Mesenchymal stem cell (in vitro differentiated cells and primary cell): ENCODE measurements at regions not wholly inside any gene's neighbourhood (a gene's known extent, or its start where the extent isn't known, plus 50 kb on each side); places are given as distances from the start of the nearest gene placed in this dataset.

Experiments used
- DNase-seq: peaks from one replicate; pipeline ENCODE4 v3.0.0-alpha.2; 2013
- H2AFZ ChIP-seq: one replicate; pipeline ENCODE4 v1.6.1; 2013; ENCODE audit warnings: low read depth, mild to moderate bottlenecking, control low read depth, inconsistent platforms, low read length, moderate library complexity
- H2AK5ac ChIP-seq: 2 replicates; pipeline ENCODE4 v1.6.1; 2013; ENCODE audit warnings: low read length, moderate library complexity, mild to moderate bottlenecking, inconsistent platforms; ENCODE audit not compliant: severe bottlenecking
- H2BK120ac ChIP-seq: one replicate; pipeline ENCODE4 v1.6.1; 2013; ENCODE audit warnings: low read depth, mild to moderate bottlenecking, inconsistent platforms, low read length, moderate library complexity
- H2BK12ac ChIP-seq, 2 experiments: one replicate each; pipeline ENCODE4 v1.6.1; 2013; ENCODE audit warnings: inconsistent platforms in 2 of 2, low read length in 2 of 2, mild to moderate bottlenecking in 2 of 2, moderate library complexity in 2 of 2, control low read depth in 1 of 2
- H2BK15ac ChIP-seq: one replicate; pipeline ENCODE4 v1.6.1; 2013; ENCODE audit warnings: mild to moderate bottlenecking, low read depth, inconsistent platforms; ENCODE audit not compliant: poor library complexity, severe bottlenecking
- H2BK5ac ChIP-seq: 2 replicates; pipeline ENCODE4 v1.6.1; 2013; ENCODE audit warnings: low read depth, mild to moderate bottlenecking, low read length, control low read depth, inconsistent platforms; ENCODE audit not compliant: poor library complexity, severe bottlenecking
- H3K14ac ChIP-seq, 2 experiments: one replicate each; pipeline ENCODE4 v1.6.1; 2013; ENCODE audit warnings: inconsistent platforms in 2 of 2, low read length in 2 of 2, control low read depth in 1 of 2, mild to moderate bottlenecking in 1 of 2, moderate library complexity in 1 of 2
- H3K18ac ChIP-seq, 2 experiments: one replicate each; pipeline ENCODE4 v1.6.1; 2013; ENCODE audit warnings: inconsistent platforms in 2 of 2, low read length in 2 of 2, control low read depth in 1 of 2, low read depth in 1 of 2, mild to moderate bottlenecking in 1 of 2
- H3K23ac ChIP-seq, 2 experiments: one replicate each; pipeline ENCODE4 v1.6.1; 2013; ENCODE audit warnings: inconsistent platforms in 2 of 2, low read length in 2 of 2, mild to moderate bottlenecking in 2 of 2, moderate library complexity in 2 of 2, control low read depth in 1 of 2
- H3K27ac ChIP-seq: 2 replicates; pipeline ENCODE4 v1.5.1; 2013; ENCODE audit warnings: mild to moderate bottlenecking, moderate library complexity, low read length, control low read depth, inconsistent platforms; ENCODE audit not compliant: poor library complexity, severe bottlenecking
- H3K27me3 ChIP-seq, 2 experiments: 2 replicates each; pipeline versions ENCODE4 v1.6.1 to v1.7.0; 2013; ENCODE audit warnings: low read length in 2 of 2, mild to moderate bottlenecking in 2 of 2, moderate library complexity in 2 of 2, control low read depth in 1 of 2, inconsistent platforms in 1 of 2; ENCODE audit not compliant: control insufficient read depth in 1 of 2, insufficient read depth in 1 of 2
- H3K36me3 ChIP-seq, 2 experiments: 2 replicates each; pipeline versions ENCODE4 v1.6.1 to v1.7.0; 2013; ENCODE audit warnings: low read length in 2 of 2, control low read depth in 1 of 2, inconsistent platforms in 1 of 2, low read depth in 1 of 2, mild to moderate bottlenecking in 1 of 2; ENCODE audit not compliant: insufficient read depth in 2 of 2, control insufficient read depth in 1 of 2
- H3K4ac ChIP-seq, 2 experiments: one replicate each; pipeline ENCODE4 v1.6.1; 2013; ENCODE audit warnings: inconsistent platforms in 2 of 2, low read length in 2 of 2, mild to moderate bottlenecking in 2 of 2, moderate library complexity in 2 of 2, control low read depth in 1 of 2, low read depth in 1 of 2
- H3K4me1 ChIP-seq: 2 replicates; pipeline ENCODE4 v1.6.1; 2013; ENCODE audit warnings: low read depth, low read length, control low read depth; ENCODE audit not compliant: control insufficient read depth, insufficient read depth
- H3K4me2 ChIP-seq: 2 replicates; pipeline ENCODE4 v1.6.1; 2013; ENCODE audit warnings: low read length, mild to moderate bottlenecking, inconsistent platforms; ENCODE audit not compliant: poor library complexity, severe bottlenecking
- H3K4me3 ChIP-seq, 2 experiments: 2 replicates each; pipeline versions ENCODE4 v1.5.1 to v1.7.0; 2013; ENCODE audit warnings: low read length in 2 of 2, mild to moderate bottlenecking in 2 of 2, control low read depth in 1 of 2, low read depth in 1 of 2; ENCODE audit not compliant: insufficient read depth in 1 of 2
- H3K79me1 ChIP-seq: replicated peaks from 2 replicates; pipeline ENCODE4 v1.6.1; 2013; ENCODE audit warnings: mild to moderate bottlenecking, control low read depth, low read length, inconsistent platforms; ENCODE audit not compliant: poor library complexity, severe bottlenecking
- H3K9ac ChIP-seq: 2 replicates; pipeline ENCODE4 v1.7.0; 2013; ENCODE audit warnings: mild to moderate bottlenecking, low read length, moderate library complexity
- H3K9me3 ChIP-seq: 2 replicates; pipeline ENCODE4 v1.7.0; 2013; ENCODE audit warnings: mild to moderate bottlenecking, low read length; ENCODE audit not compliant: control insufficient read depth
- H4K8ac ChIP-seq: one replicate; pipeline ENCODE4 v1.6.1; 2013; ENCODE audit warnings: inconsistent platforms, mild to moderate bottlenecking, low read length, moderate library complexity
- H4K91ac ChIP-seq: one replicate; pipeline ENCODE4 v1.6.1; 2013; ENCODE audit warnings: mild to moderate bottlenecking, low read length, inconsistent platforms
- WGBS: methylation state at CpG from one replicate; pipeline ENCODE4 v1.1.7; 2013; ENCODE audit warnings: mixed read lengths; 5-methylcytosine and 5-hydroxymethylcytosine counted together

DNA sequence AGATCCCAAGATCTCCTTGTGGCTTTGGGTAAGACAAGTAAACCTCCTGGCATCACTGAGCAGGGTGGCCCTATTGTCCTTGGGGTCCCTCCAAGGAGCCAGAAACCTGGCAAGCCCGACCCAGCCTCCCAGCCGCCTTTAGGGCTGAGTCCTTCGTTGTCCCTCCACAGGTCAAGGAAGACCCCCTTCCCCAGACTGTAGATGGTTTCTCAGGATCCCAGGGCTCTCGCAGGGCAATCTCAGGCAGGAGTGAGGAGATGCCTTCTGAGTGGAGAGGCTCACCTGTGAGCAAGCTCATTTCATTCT is 71.6 kb upstream of the CSF3R start:
- no peak overlapping the region for H2AFZ ChIP-seq
- no peak overlapping the region for H2BK5ac ChIP-seq
- no peak overlapping the region for H3K27ac ChIP-seq
- no peak overlapping the region for H2BK15ac ChIP-seq
- H3K4me1 ChIP-seq = no peaks in the 10 kb centered on the region
- no peak overlapping the region for H3K4ac ChIP-seq
- no peak overlapping the region for H2AK5ac ChIP-seq
- H2BK12ac ChIP-seq = no peak overlapping the region
- no peaks in the 10 kb centered on the region for H3K36me3 ChIP-seq
- H2BK120ac ChIP-seq = no peak overlapping the region
- H3K9ac ChIP-seq = no peak overlapping the region
- no peak overlapping the region for H4K91ac ChIP-seq
- no peaks in the 10 kb centered on the region for H3K79me1 ChIP-seq
- H4K8ac ChIP-seq = no peak overlapping the region
- H3K9me3 ChIP-seq = no peaks in the 10 kb centered on the region
- H3K14ac ChIP-seq = no peak overlapping the region
- peaks cover 23 to 76% of the 10 kb centered on the region in 2 experiments for H3K27me3 ChIP-seq
- no peak overlapping the region for H3K4me2 ChIP-seq
- no peak for DNase-seq
- H3K4me3 ChIP-seq = no peak overlapping the region
- H3K18ac ChIP-seq = no peak overlapping the region
- no peak overlapping the region for H3K23ac ChIP-seq
- 82% methylated on average over 4 of the region's 4 CpGs for WGBS

DNA sequence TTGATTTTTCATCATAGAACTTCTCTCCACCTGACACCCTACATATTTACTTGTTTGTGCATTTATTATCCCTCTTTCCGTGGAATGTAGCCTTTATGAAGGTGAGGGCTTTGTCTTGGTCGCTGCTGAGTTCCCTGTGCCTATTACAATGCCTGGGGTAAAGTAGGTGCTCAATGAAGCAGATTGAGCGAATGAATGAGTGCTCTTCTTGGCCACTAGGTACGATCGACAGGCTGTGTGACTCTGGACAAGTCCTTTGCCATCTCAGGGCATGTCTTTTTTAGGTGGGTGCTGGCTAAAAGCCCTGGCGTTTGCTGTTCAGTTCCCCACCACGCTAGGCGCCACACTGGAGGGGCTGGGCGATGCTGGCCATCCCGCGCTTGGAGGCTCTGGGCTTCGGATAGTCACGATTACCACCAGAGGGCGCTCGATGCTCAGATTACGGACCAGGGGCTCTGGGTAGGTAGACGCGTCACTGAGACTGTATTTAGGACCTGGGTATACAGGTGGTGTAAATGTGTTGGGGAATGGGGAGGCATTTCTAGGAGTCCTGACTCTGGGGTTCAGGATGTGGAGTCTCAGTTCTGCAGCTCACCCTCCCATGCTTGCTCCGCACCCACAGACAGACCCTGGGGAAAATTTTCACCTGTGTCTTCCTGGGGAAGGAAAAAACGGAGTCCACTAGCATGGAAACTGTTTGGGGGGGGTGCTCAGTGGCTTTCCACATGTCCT is 71.0 kb upstream of the CSF3R start:
- Histone ChIP-seq H3K18ac (no peak overlapping the region), H3K4me1 (no peaks in the 10 kb centered on the region), H3K4ac (no peak overlapping the region), H2BK120ac (no peak overlapping the region), H3K4me2 (no peak overlapping the region), H3K9me3 (no peaks in the 10 kb centered on the region), H3K79me1 (no peaks in the 10 kb centered on the region), H2BK15ac (no peak overlapping the region), H4K91ac (no peak overlapping the region), H2BK5ac (no peak overlapping the region), H3K27me3 (peaks cover 23 to 71% of the 10 kb centered on the region in 2 experiments), H2AK5ac (no peak overlapping the region), H3K9ac (no peak overlapping the region), H3K4me3 (no peak overlapping the region), H4K8ac (no peak overlapping the region), H2AFZ (no peak overlapping the region), H3K27ac (no peak overlapping the region), H3K36me3 (no peaks in the 10 kb centered on the region), H3K23ac (no peak overlapping the region), H2BK12ac (no peak overlapping the region), H3K14ac (no peak overlapping the region)
- WGBS = 12% methylated on average over 20 of the region's 20 CpGs
- DNase-seq = peak; percentile 51

DNA sequence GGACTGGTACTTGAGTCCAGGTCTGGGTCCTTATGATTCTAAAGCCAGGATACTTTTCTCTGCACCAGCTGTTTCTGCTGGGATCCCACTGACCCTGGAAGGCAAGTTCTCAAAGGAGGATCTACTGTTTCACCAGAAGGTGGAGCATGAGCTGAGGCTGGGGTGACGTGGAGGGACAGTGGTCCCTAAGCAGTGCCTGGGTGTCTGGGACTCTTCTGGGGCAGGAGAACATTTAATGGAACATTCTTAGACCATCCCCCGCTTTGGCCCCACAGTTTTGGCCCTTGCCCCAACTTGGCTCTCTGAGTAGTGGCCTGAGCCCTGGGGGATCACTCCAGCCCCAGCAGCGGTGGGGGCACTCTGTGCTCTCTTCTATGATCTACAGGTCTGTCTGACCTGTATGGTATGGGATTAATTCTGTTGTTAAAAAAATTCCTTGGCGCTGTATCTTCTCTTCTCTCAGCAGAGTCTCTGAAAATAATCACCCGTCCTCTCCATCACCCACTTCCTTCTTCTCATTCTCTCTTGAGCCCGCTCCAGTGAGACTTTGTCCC is 60.3 kb upstream of the CSF3R start:
- no peak overlapping the region for H3K14ac ChIP-seq
- no peaks in the 10 kb centered on the region for H3K9me3 ChIP-seq
- no peak overlapping the region for H2AK5ac ChIP-seq
- no peaks in the 10 kb centered on the region for H3K4me1 ChIP-seq
- H3K4me2 ChIP-seq = no peak overlapping the region
- 64% methylated on average over 5 of the region's 6 CpGs for WGBS
- H3K27ac ChIP-seq = no peak overlapping the region
- H4K8ac ChIP-seq = no peak overlapping the region
- H3K79me1 ChIP-seq = no peaks in the 10 kb centered on the region
- no peak overlapping the region for H2AFZ ChIP-seq
- H3K18ac ChIP-seq = no peak overlapping the region
- no peak for DNase-seq
- H2BK12ac ChIP-seq = no peak overlapping the region
- no peaks in the 10 kb centered on the region for H3K36me3 ChIP-seq
- no peak overlapping the region for H2BK15ac ChIP-seq
- H3K23ac ChIP-seq = no peak overlapping the region
- peaks cover 5 to 39% of the 10 kb centered on the region in 2 experiments for H3K27me3 ChIP-seq
- H3K4me3 ChIP-seq = no peak overlapping the region
- H4K91ac ChIP-seq = no peak overlapping the region
- no peak overlapping the region for H2BK120ac ChIP-seq
- H3K9ac ChIP-seq = no peak overlapping the region
- H3K4ac ChIP-seq = no peak overlapping the region
- no peak overlapping the region for H2BK5ac ChIP-seq

DNA sequence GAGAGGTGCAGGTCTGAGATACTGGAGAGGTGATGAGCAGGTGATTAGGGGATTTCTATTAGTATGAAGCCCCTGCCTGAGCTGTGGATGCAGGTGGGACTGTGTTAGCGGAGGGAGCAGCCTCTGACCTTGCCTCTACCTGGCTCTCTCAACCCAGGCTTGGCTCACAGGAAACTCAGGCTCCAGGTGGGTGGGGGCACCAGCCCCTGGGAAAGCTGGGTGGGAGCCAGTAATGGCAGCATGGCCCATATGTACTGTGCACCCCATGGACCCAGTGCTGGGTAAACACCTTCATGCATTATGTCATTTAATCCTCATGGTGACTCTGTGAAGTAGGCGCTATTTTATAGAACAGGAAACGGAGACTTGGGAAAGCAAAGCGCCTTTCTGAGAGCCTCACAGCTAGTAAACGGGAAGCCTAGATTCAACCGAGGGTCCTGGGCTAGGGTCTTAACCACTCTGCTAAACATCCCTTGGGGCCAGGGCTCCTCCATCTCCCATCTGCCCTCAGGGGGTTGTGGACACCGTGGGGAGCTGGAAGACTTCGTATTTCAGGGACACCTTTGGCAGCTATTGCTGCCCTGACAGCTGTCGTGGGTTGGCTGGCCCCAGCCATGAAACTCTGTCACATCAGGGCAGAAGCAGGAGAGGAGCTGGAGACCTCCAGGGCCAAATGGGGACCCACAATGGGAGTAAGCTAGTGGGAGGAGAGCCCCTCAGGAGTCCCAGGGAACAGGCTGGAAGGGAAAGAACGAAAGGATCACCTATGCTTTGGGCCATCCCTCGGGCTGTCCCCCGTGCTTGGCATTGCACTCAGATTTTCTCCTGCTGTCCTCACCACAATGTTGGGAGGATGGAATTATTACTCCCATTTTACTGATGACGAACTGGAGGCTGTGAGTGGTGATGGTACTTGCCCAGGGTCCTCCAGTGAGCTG is 59.6 kb upstream of the CSF3R start:
- WGBS = 69% methylated on average over 13 of the region's 13 CpGs
- H3K4me3 ChIP-seq = no peak overlapping the region

More for the DNA sequence above, 59.6 kb upstream of the CSF3R start:
- H3K79me1 ChIP-seq = no peaks in the 10 kb centered on the region
- no peak overlapping the region for H2BK12ac ChIP-seq
- no peak overlapping the region for H2BK15ac ChIP-seq
- no peak overlapping the region for H3K4ac ChIP-seq
- no peak overlapping the region for H3K4me2 ChIP-seq
- H2AK5ac ChIP-seq = no peak overlapping the region
- H2AFZ ChIP-seq = no peak overlapping the region
- H3K14ac ChIP-seq = no peak overlapping the region
- no peak for DNase-seq
- H3K27ac ChIP-seq = no peak overlapping the region
- peaks cover 3 to 43% of the 10 kb centered on the region in 2 experiments for H3K27me3 ChIP-seq
- H3K9ac ChIP-seq = no peak overlapping the region
- no peaks in the 10 kb centered on the region for H3K36me3 ChIP-seq
- H4K8ac ChIP-seq = no peak overlapping the region
- no peaks in the 10 kb centered on the region for H3K9me3 ChIP-seq
- peak overlapping the region in 1 of 2 experiments; percentile 6 for H3K23ac ChIP-seq
- H4K91ac ChIP-seq = no peak overlapping the region
- no peak overlapping the region for H2BK5ac ChIP-seq
- no peak overlapping the region for H3K18ac ChIP-seq
- H2BK120ac ChIP-seq = no peak overlapping the region
- no peaks in the 10 kb centered on the region for H3K4me1 ChIP-seq
